ENCODE measurements at regions not wholly inside any gene's neighbourhood (a gene's known extent, or its start where the extent isn't known, plus 50 kb on each side); places are given as distances from the start of the nearest gene placed in this dataset.

DNA sequence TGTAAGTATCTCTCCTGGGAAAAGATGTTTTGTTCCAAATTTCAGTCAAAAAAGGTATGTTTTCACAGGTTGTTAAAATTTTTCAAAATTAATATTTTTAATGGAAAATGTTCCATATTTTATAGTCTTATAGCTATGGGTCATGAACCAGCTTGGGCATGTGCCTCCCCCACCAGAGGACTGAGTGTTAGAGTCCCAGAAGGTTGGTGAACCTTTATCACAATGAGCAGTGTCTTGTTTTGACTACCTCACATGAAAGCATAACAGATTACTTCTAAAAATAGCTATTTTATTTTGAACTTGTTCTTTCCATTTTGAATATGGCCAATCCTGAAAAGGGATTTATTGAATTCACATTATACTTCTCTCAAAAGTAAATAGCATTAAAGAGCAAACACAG lies 112.5 kb upstream of the TSC22D1 start:
- no peak for TF ChIP-seq CTCF (conservative IDR thresholded peaks at IDR 0.05; ENCODE audit: low read depth, low read length)
- no peak for TF ChIP-seq EZH2 (IDR thresholded peaks at IDR 0.05; ENCODE audit: borderline replicate concordance, low read depth, low read length, poor library complexity, severe bottlenecking)
